ENCODE measurements at regions not wholly inside any gene's neighbourhood (a gene's known extent, or its start where the extent isn't known, plus 50 kb on each side); places are given as distances from the start of the nearest gene placed in this dataset.
"Not testable (repeated sequence)": the region's sequence is repeated elsewhere in the genome, so short reads cannot be mapped to it uniquely, and the experiment has no call there.

- DNase-seq (ENCODE audit: low read depth in 1 of 2, low spot score in 1 of 2) = no peak
- no peak overlapping the region for H3K27ac ChIP-seq
Observed at GRCh38 chr3:64789111-64789510, 101.3 kb upstream of the ADAMTS9 start.

GRCh38 chr3:64783200-64783599, 95.4 kb upstream of the ADAMTS9 start:
- Histone ChIP-seq H3K27me3 (no peaks in the 10 kb centered on the region), H3K36me3 (no peaks in the 10 kb centered on the region), H3K27ac (no peak overlapping the region), H3K4me3 (no peak overlapping the region), H3K4me1 (ENCODE audit: low read depth) (no peaks in the 10 kb centered on the region), H3K9me3 (ENCODE audit: low read depth) (no peaks in the 10 kb centered on the region)
- DNase-seq (ENCODE audit: low read depth in 1 of 2, low spot score in 1 of 2) = no peak
- TF ChIP-seq, protein P1, sequence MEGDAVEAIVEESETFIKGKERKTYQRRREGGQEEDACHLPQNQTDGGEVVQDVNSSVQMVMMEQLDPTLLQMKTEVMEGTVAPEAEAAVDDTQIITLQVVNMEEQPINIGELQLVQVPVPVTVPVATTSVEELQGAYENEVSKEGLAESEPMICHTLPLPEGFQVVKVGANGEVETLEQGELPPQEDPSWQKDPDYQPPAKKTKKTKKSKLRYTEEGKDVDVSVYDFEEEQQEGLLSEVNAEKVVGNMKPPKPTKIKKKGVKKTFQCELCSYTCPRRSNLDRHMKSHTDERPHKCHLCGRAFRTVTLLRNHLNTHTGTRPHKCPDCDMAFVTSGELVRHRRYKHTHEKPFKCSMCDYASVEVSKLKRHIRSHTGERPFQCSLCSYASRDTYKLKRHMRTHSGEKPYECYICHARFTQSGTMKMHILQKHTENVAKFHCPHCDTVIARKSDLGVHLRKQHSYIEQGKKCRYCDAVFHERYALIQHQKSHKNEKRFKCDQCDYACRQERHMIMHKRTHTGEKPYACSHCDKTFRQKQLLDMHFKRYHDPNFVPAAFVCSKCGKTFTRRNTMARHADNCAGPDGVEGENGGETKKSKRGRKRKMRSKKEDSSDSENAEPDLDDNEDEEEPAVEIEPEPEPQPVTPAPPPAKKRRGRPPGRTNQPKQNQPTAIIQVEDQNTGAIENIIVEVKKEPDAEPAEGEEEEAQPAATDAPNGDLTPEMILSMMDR (IDR thresholded peaks at IDR 0.05; ENCODE audit: low read depth, low read length) = no peak

More at GRCh38 chr3:64789111-64789510, 101.3 kb upstream of the ADAMTS9 start:
- Histone ChIP-seq H3K4me1 (ENCODE audit: low read depth) (peaks cover 15% of the 10 kb centered on the region), H3K4me3 (no peak overlapping the region), H3K9me3 (ENCODE audit: low read depth) (no peaks in the 10 kb centered on the region), H3K27me3 (no peaks in the 10 kb centered on the region), H3K36me3 (no peaks in the 10 kb centered on the region)
- TF ChIP-seq, protein P1 (IDR thresholded peaks at IDR 0.05; ENCODE audit: low read depth, low read length) = no peak

DNA sequence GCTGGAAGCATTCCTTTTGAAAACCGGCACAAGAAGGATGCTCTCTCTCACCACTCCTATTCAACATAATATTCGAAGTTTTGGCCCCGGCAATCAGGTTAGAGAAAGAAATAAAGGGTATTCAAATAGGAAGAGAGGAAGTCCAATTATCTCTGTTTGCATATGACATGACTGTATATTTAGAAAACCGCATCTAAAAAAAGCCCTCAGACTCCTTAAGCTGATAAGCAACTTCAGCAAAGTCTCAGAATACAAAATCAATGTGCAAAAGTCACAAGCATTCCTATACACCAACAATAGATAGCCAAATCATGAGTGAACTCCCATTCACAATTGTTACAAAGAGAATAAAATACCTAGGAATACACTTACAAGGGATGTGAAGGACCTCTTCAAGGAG, 93.1 kb upstream of the ADAMTS9 start:
- not testable (repeated sequence) for H3K27ac ChIP-seq; H3K36me3 ChIP-seq; H3K4me1 ChIP-seq (ENCODE audit: low read depth); H3K4me3 ChIP-seq; H3K27me3 ChIP-seq; DNase-seq (ENCODE audit: low read depth in 1 of 2, low spot score in 1 of 2); H3K9me3 ChIP-seq (ENCODE audit: low read depth)

GRCh38 chr3:64773137-64773536, 85.3 kb upstream of the ADAMTS9 start:
- Histone ChIP-seq H3K36me3 (no peaks in the 10 kb centered on the region), H3K27me3 (no peaks in the 10 kb centered on the region), H3K4me1 (ENCODE audit: low read depth) (peaks cover 4% of the 10 kb centered on the region), H3K9me3 (ENCODE audit: low read depth) (no peaks in the 10 kb centered on the region), H3K27ac (no peak overlapping the region), H3K4me3 (no peak overlapping the region)
- peak in 1 of 2 donors; percentile 10 for DNase-seq (ENCODE audit: low read depth in 1 of 2, low spot score in 1 of 2)
- TF ChIP-seq, protein P1 (IDR thresholded peaks at IDR 0.05; ENCODE audit: low read depth, low read length) = no peak

- TF ChIP-seq, protein P1 (IDR thresholded peaks at IDR 0.05; ENCODE audit: low read depth, low read length) = no peak
Observed at GRCh38 chr3:64766440-64766839, 78.6 kb upstream of the ADAMTS9 start.

GRCh38 chr3:64765947-64766346, 78.1 kb upstream of the ADAMTS9 start:
- Histone ChIP-seq H3K9me3 (ENCODE audit: low read depth) (no peaks in the 10 kb centered on the region), H3K27ac (no peak overlapping the region), H3K4me1 (ENCODE audit: low read depth) (peaks cover 32% of the 10 kb centered on the region), H3K4me3 (no peak overlapping the region), H3K27me3 (no peaks in the 10 kb centered on the region), H3K36me3 (no peaks in the 10 kb centered on the region)
- DNase-seq (ENCODE audit: low read depth in 1 of 2, low spot score in 1 of 2) = no peak
- TF ChIP-seq, protein P1 (IDR thresholded peaks at IDR 0.05; ENCODE audit: low read depth, low read length) = no peak

More at GRCh38 chr3:64766440-64766839, 78.6 kb upstream of the ADAMTS9 start:
- H3K36me3 ChIP-seq = no peaks in the 10 kb centered on the region
- no peaks in the 10 kb centered on the region for H3K27me3 ChIP-seq
- no peak overlapping the region for H3K4me3 ChIP-seq
- H3K27ac ChIP-seq = no peak overlapping the region
- DNase-seq (ENCODE audit: low read depth in 1 of 2, low spot score in 1 of 2) = peak in 1 of 2 donors; percentile 50
- H3K9me3 ChIP-seq (ENCODE audit: low read depth) = no peaks in the 10 kb centered on the region
- peaks cover 27% of the 10 kb centered on the region for H3K4me1 ChIP-seq (ENCODE audit: low read depth)
